Testis (tissue), 2 donors: ENCODE measurements at regions not wholly inside any gene's neighbourhood (a gene's known extent, or its start where the extent isn't known, plus 50 kb on each side); places are given as distances from the start of the nearest gene placed in this dataset.

Experiments used
- POLR2A ChIP-seq: fragments of 450-650 bp; IDR thresholded peaks from one replicate; pipeline ENCODE4 v1.6.1; 2017; ENCODE audit warnings: antibody characterized with exemption, mild to moderate bottlenecking, moderate library complexity
- TF ChIP-seq, protein P1 (sequence below), 3 experiments: fragments of 450-650 bp in 2 of 3; fragments of 200-600 bp in 1 of 3; sonication (generic) in 1 of 3; IDR thresholded peaks; one replicate each; pipeline ENCODE4 v1.5.1; 2016 to 2019; ENCODE audit warnings: antibody characterized with exemption in 3 of 3, mild to moderate bottlenecking in 2 of 3, moderate library complexity in 1 of 3

GRCh38 chr1:213370523-213370922 is 319.5 kb downstream of the RPS6KC1 start:
- TF ChIP-seq, protein P1, sequence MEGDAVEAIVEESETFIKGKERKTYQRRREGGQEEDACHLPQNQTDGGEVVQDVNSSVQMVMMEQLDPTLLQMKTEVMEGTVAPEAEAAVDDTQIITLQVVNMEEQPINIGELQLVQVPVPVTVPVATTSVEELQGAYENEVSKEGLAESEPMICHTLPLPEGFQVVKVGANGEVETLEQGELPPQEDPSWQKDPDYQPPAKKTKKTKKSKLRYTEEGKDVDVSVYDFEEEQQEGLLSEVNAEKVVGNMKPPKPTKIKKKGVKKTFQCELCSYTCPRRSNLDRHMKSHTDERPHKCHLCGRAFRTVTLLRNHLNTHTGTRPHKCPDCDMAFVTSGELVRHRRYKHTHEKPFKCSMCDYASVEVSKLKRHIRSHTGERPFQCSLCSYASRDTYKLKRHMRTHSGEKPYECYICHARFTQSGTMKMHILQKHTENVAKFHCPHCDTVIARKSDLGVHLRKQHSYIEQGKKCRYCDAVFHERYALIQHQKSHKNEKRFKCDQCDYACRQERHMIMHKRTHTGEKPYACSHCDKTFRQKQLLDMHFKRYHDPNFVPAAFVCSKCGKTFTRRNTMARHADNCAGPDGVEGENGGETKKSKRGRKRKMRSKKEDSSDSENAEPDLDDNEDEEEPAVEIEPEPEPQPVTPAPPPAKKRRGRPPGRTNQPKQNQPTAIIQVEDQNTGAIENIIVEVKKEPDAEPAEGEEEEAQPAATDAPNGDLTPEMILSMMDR (IDR thresholded peaks at IDR 0.05): no peak
- no peak for TF ChIP-seq POLR2A
